Spleen (tissue), 7 donors: ENCODE measurements at regions not wholly inside any gene's neighbourhood (a gene's known extent, or its start where the extent isn't known, plus 50 kb on each side); places are given as distances from the start of the nearest gene placed in this dataset.

Experiments used
- CTCF ChIP-seq, 11 experiments: fragments of 200-600 bp in 7 of 11; fragments of 450-650 bp in 4 of 11; sonication (generic) in 4 of 11; IDR thresholded peaks in 8 of 11; conservative IDR thresholded peaks in 3 of 11; 1 replicate in 7 of 11; 2 replicates in 4 of 11; pipeline versions ENCODE4 v1.4.0 to v1.8.0; 2016 to 2021; ENCODE audit warnings: antibody characterized with exemption in 11 of 11, inconsistent platforms in 4 of 11, mild to moderate bottlenecking in 1 of 11
- POLR2A ChIP-seq, 3 donors: fragments of 450-650 bp; IDR thresholded peaks; one replicate each; pipeline ENCODE4 v1.5.1; 2017; ENCODE audit warnings: antibody characterized with exemption in 3 of 3, mild to moderate bottlenecking in 1 of 3
- POLR2AphosphoS5 ChIP-seq, 3 donors: sonication (generic); formaldehyde crosslinking; IDR thresholded peaks; one replicate each; pipeline ENCODE4 v1.5.1; 2017; ENCODE audit warnings: antibody characterized with exemption in 3 of 3
- donor health status: DM: no; HTN: no; CAD: no; lungs with moderate emphysema.
- donor health status: DM: no; HTN: no; CAD: no.
- donor health status: DM: no; HTN: no; CAD: no.

DNA sequence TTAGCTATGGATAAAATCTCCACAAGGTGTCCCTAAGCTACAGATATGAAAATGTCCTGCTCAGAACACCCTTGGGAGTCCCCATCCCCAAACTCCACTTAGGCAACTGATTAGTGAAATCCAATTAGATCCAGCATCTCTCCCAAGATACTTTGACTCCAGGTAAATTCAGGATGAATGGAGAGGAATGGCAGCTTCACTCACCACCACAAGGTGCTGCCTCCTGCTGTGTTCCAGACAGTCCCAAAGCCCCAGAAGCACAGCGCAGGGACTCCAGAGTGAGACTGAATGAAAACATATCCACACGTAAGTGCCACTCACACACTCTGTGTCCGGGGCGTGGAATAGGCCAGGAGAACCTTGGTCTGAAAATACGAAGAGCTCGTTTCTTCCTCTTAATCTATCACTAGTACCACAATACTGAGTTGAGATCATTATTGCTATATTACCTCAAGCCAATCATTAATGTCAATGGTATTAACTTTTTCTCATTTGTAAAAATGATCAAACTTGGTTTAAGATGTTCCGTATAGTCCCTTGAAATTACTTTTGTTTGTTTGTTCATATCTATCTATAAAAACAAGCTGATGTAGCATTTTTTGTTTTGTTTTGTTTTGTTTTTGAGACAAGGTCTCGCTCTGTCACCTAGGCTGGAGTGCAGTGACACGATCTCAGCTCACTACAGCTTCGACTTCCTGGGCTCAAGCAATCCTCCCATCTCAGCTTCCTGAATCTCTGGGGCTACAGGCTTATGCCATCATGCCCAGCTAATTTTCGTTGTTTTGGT, 70.0 kb upstream of the BICD1 start:
- TF ChIP-seq POLR2AphosphoS5 (IDR thresholded peaks at IDR 0.05) (no peak), CTCF (IDR thresholded peaks at IDR 0.05 in 8 of 11, conservative IDR thresholded peaks at IDR 0.05 in 3 of 11) (no peak), POLR2A (IDR thresholded peaks at IDR 0.05) (no peak)
